OCI-LY7 (cell line): ENCODE measurements at regions not wholly inside any gene's neighbourhood (a gene's known extent, or its start where the extent isn't known, plus 50 kb on each side); places are given as distances from the start of the nearest gene placed in this dataset.

ENCODE experiments used
- EZH2phosphoT487 ChIP-seq: fragments of 200-600 bp; sonication (generic); IDR thresholded peaks from 2 replicates; pipeline ENCODE4 v1.6.1; 2018; ENCODE audit warnings: low read depth, borderline replicate concordance, mild to moderate bottlenecking, mixed run types, antibody characterized with exemption, low read length, moderate library complexity, mixed read lengths
- TF ChIP-seq, protein P1 (sequence below): fragments of 200-600 bp; sonication (generic); conservative IDR thresholded peaks from 2 replicates; pipeline ENCODE4 v1.5.1; 2014; ENCODE audit warnings: mild to moderate bottlenecking, antibody characterized with exemption, low read length, moderate library complexity, mixed read lengths

DNA sequence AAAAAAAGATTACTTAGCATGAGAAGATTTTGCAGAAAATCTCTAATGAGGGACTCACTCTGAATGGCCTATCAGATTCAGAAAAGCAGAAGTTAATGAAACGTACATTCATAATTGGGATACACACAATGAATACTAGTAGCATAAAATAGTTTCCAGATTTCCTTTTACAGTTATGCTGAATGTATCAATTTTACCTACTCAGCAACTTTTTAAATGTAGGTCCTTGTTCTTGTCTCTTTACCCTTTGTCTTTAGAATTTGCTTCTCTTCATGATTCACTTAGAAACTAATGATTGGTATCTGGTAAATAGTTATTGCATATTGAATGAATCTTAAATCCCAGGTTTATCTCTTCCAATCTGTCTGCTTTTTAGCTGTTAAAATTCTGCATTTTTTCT lies 458.8 kb downstream of the DSC3 start:
- TF ChIP-seq, protein P1, sequence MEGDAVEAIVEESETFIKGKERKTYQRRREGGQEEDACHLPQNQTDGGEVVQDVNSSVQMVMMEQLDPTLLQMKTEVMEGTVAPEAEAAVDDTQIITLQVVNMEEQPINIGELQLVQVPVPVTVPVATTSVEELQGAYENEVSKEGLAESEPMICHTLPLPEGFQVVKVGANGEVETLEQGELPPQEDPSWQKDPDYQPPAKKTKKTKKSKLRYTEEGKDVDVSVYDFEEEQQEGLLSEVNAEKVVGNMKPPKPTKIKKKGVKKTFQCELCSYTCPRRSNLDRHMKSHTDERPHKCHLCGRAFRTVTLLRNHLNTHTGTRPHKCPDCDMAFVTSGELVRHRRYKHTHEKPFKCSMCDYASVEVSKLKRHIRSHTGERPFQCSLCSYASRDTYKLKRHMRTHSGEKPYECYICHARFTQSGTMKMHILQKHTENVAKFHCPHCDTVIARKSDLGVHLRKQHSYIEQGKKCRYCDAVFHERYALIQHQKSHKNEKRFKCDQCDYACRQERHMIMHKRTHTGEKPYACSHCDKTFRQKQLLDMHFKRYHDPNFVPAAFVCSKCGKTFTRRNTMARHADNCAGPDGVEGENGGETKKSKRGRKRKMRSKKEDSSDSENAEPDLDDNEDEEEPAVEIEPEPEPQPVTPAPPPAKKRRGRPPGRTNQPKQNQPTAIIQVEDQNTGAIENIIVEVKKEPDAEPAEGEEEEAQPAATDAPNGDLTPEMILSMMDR: no peak
- TF ChIP-seq EZH2phosphoT487: no peak
